GM23248 (cell line): ENCODE measurements at regions not wholly inside any gene's neighbourhood (a gene's known extent, or its start where the extent isn't known, plus 50 kb on each side); places are given as distances from the start of the nearest gene placed in this dataset.

Experiments
- DNase-seq: peaks from one replicate; pipeline ENCODE4 v3.0.0-alpha.2; 2015
- H2AFZ ChIP-seq: fragments of 200-600 bp; sonication (generic); 2 replicates; pipeline ENCODE4 v1.6.1; 2016; ENCODE audit warnings: antibody characterized with exemption
- H3F3A ChIP-seq: fragments of 200-600 bp; sonication (generic); 2 replicates; pipeline ENCODE4 v1.6.1; 2016; ENCODE audit warnings: mild to moderate bottlenecking, antibody characterized with exemption, mixed run types; ENCODE audit not compliant: insufficient read depth
- H3K27ac ChIP-seq: fragments of 200-600 bp; sonication (generic); 2 replicates; pipeline ENCODE4 v1.5.1; 2016; ENCODE audit warnings: mild to moderate bottlenecking
- H3K27me3 ChIP-seq: fragments of 200-600 bp; sonication (generic); replicated peaks from 2 replicates; pipeline ENCODE4 v1.6.1; 2016; ENCODE audit warnings: mild to moderate bottlenecking; ENCODE audit not compliant: insufficient read depth
- H3K36me3 ChIP-seq: fragments of 200-600 bp; sonication (generic); 2 replicates; pipeline ENCODE4 v1.6.1; 2016; ENCODE audit warnings: low read depth, mild to moderate bottlenecking
- H3K4me1 ChIP-seq: fragments of 200-600 bp; sonication (generic); 2 replicates; pipeline ENCODE4 v1.6.1; 2016; ENCODE audit warnings: mild to moderate bottlenecking; ENCODE audit not compliant: insufficient read depth
- H3K4me2 ChIP-seq: fragments of 200-600 bp; sonication (generic); one replicate; pipeline ENCODE4 v1.6.1; 2016; ENCODE audit warnings: mild to moderate bottlenecking; ENCODE audit not compliant: unreplicated experiment
- H3K4me3 ChIP-seq: fragments of 200-600 bp; sonication (generic); 2 replicates; pipeline ENCODE4 v1.5.1; 2016; ENCODE audit warnings: mild to moderate bottlenecking
- H3K79me2 ChIP-seq: fragments of 200-600 bp; sonication (generic); 2 replicates; pipeline ENCODE4 v1.6.1; 2016; ENCODE audit warnings: mild to moderate bottlenecking; ENCODE audit not compliant: insufficient read depth
- H3K9ac ChIP-seq: fragments of 200-600 bp; sonication (generic); 2 replicates; pipeline ENCODE4 v1.6.1; 2016; ENCODE audit warnings: mild to moderate bottlenecking
- H3K9me2 ChIP-seq: fragments of 200-600 bp; sonication (generic); 2 replicates; pipeline ENCODE4 v1.6.1; 2016; ENCODE audit warnings: mixed run types, mild to moderate bottlenecking, moderate library complexity; ENCODE audit not compliant: insufficient read depth
- H3K9me3 ChIP-seq: fragments of 200-600 bp; sonication (generic); one replicate; pipeline ENCODE4 v1.6.1; 2017; ENCODE audit warnings: low read depth
- H4K20me1 ChIP-seq: fragments of 200-600 bp; sonication (generic); 2 replicates; pipeline ENCODE4 v1.6.0; 2016; ENCODE audit not compliant: insufficient read depth
- EZH2 ChIP-seq: fragments of 200-600 bp; sonication (generic); IDR thresholded peaks from 2 replicates; pipeline ENCODE4 v1.6.1; 2018; ENCODE audit warnings: antibody characterized with exemption, mild to moderate bottlenecking; ENCODE audit not compliant: insufficient read depth, poor library complexity, severe bottlenecking
- EZH2phosphoT487 ChIP-seq: fragments of 200-600 bp; sonication (generic); IDR thresholded peaks from 2 replicates; pipeline ENCODE4 v1.6.1; 2018; ENCODE audit warnings: antibody characterized with exemption, moderate library complexity, mild to moderate bottlenecking, low read depth; ENCODE audit not compliant: insufficient read depth
- WGBS, 2 experiments: methylation state at CpG; one replicate each; pipeline ENCODE4 v1.1.6; 2015 to 2017; ENCODE audit warnings: low lambda C conversion rate in 2 of 2, low coverage in 1 of 2; ENCODE audit errors: missing lambda C conversion rate in 2 of 2; 5-methylcytosine and 5-hydroxymethylcytosine counted together
- in situ Hi-C: fragments of 300-500 bp; cut with MboI; formaldehyde crosslinking; loops from 2 replicates; pipeline ENCODE4 v1.15.0; 2020

- peaks cover 7% of the 10 kb centered on the region for H3K4me1 ChIP-seq
- H3K27ac ChIP-seq, result no peak overlapping the region
- H3K9me3 ChIP-seq, result no peaks in the 10 kb centered on the region
- no peaks in the 10 kb centered on the region for H3F3A ChIP-seq
- no peak for DNase-seq
- H4K20me1 ChIP-seq, result no peaks in the 10 kb centered on the region
- no peaks in the 10 kb centered on the region for H3K27me3 ChIP-seq
- no peaks in the 10 kb centered on the region for H3K9me2 ChIP-seq
- no peak overlapping the region for H3K9ac ChIP-seq
- H3K36me3 ChIP-seq, result no peaks in the 10 kb centered on the region
- in situ Hi-C loops, result loop anchor here (10.0 kb wide), 1 partner anchor 289 kb away; no protein-coding TSS in a partner anchor
- H2AFZ ChIP-seq, result no peak overlapping the region
- TF ChIP-seq EZH2, result no peak
- no peak for TF ChIP-seq EZH2phosphoT487
- no peaks in the 10 kb centered on the region for H3K79me2 ChIP-seq
- 80 to 82% methylated on average over 8 of the region's 8 CpGs for WGBS, 2 experiments
- H3K4me2 ChIP-seq, result no peak overlapping the region
- H3K4me3 ChIP-seq, result no peak overlapping the region
These were observed 118.4 kb downstream of the FAM124B start for GRCh38 chr2:224283466-224283965.

- in situ Hi-C loops, result loop anchor here (10.0 kb wide), 1 partner anchor 287 kb away; no protein-coding TSS in a partner anchor
- no peak overlapping the region for H3K27ac ChIP-seq
- no peaks in the 10 kb centered on the region for H3K36me3 ChIP-seq
- no peaks in the 10 kb centered on the region for H3K27me3 ChIP-seq
- H3K9me2 ChIP-seq, result no peaks in the 10 kb centered on the region
- no peaks in the 10 kb centered on the region for H3F3A ChIP-seq
- no peak overlapping the region for H3K9ac ChIP-seq
- no peak overlapping the region for H3K4me2 ChIP-seq
- no peaks in the 10 kb centered on the region for H4K20me1 ChIP-seq
- no peak overlapping the region for H2AFZ ChIP-seq
- H3K4me3 ChIP-seq, result no peak overlapping the region
- WGBS, 2 experiments, result 83 to 96% methylated on average over 2 of the region's 2 CpGs
- peaks cover 12% of the 10 kb centered on the region for H3K4me1 ChIP-seq
- TF ChIP-seq EZH2phosphoT487, result no peak
- TF ChIP-seq EZH2, result no peak
- H3K79me2 ChIP-seq, result no peaks in the 10 kb centered on the region
- no peak for DNase-seq
- no peaks in the 10 kb centered on the region for H3K9me3 ChIP-seq
These were observed 120.5 kb downstream of the FAM124B start for GRCh38 chr2:224281374-224281773.

- peak; percentile 77 for DNase-seq
- peak overlapping the region; percentile 2; the same call in 1 of the 2 replicates for H2AFZ ChIP-seq
- no peaks in the 10 kb centered on the region for H3K36me3 ChIP-seq
- H3K9ac ChIP-seq, result no peak overlapping the region
- no peaks in the 10 kb centered on the region for H4K20me1 ChIP-seq
- H3K9me3 ChIP-seq, result no peaks in the 10 kb centered on the region
- H3K27me3 ChIP-seq, result no peaks in the 10 kb centered on the region
- peaks cover 12% of the 10 kb centered on the region for H3K4me1 ChIP-seq
- no peak overlapping the region for H3K4me2 ChIP-seq
- H3F3A ChIP-seq, result no peaks in the 10 kb centered on the region
- no peaks in the 10 kb centered on the region for H3K9me2 ChIP-seq
- in situ Hi-C loops, result no loop called here
- H3K27ac ChIP-seq, result 0 out of 2 replicates have a peak overlapping the region, but pooled peaks have one; percentile 19
- 40 to 48% methylated on average over 3 of the region's 3 CpGs for WGBS, 2 experiments
- TF ChIP-seq EZH2phosphoT487, result no peak
- TF ChIP-seq EZH2, result no peak
- no peak overlapping the region for H3K4me3 ChIP-seq
- H3K79me2 ChIP-seq, result no peaks in the 10 kb centered on the region
These were observed 123.4 kb downstream of the FAM124B start for GRCh38 chr2:224278531-224278930.

- H4K20me1 ChIP-seq, result no peaks in the 10 kb centered on the region
- no peaks in the 10 kb centered on the region for H3F3A ChIP-seq
- H3K4me2 ChIP-seq, result no peak overlapping the region
- no peaks in the 10 kb centered on the region for H3K9me2 ChIP-seq
- no peaks in the 10 kb centered on the region for H3K9me3 ChIP-seq
- no peaks in the 10 kb centered on the region for H3K79me2 ChIP-seq
- H3K4me1 ChIP-seq, result peaks cover 12% of the 10 kb centered on the region
- H3K4me3 ChIP-seq, result no peak overlapping the region
- no peaks in the 10 kb centered on the region for H3K27me3 ChIP-seq
- no peak overlapping the region for H3K9ac ChIP-seq
- H2AFZ ChIP-seq, result no peak overlapping the region
- no peak for TF ChIP-seq EZH2phosphoT487
- TF ChIP-seq EZH2, result no peak
- no peaks in the 10 kb centered on the region for H3K36me3 ChIP-seq
- in situ Hi-C loops, result no loop called here
- H3K27ac ChIP-seq, result no peak overlapping the region
- DNase-seq, result no peak
These were observed 125.7 kb downstream of the FAM124B start for GRCh38 chr2:224276251-224276650.
